ENCODE measurements at regions not wholly inside any gene's neighbourhood (a gene's known extent, or its start where the extent isn't known, plus 50 kb on each side); places are given as distances from the start of the nearest gene placed in this dataset.

- BruUV-seq (replicated peaks) = no TSS peak
- peaks cover 14% of the 10 kb centered on the region for H3K9me3 ChIP-seq (ENCODE audit: low read depth, low read length, poor library complexity, severe bottlenecking)
- no peak for TF ChIP-seq CTCF (conservative IDR thresholded peaks at IDR 0.05; ENCODE audit: low read depth, low read length)
- no peak for TF ChIP-seq EZH2 (IDR thresholded peaks at IDR 0.05; ENCODE audit: borderline replicate concordance, low read depth, low read length, poor library complexity, severe bottlenecking)
- intact Hi-C loops (cut with micrococcal nuclease; ENCODE audit: unreplicated experiment) = no loop called here
- no peaks in the 10 kb centered on the region for H3K4me1 ChIP-seq (ENCODE audit: insufficient read depth, low read length, poor library complexity, severe bottlenecking)
- no peak overlapping the region for H3K4me3 ChIP-seq (ENCODE audit: low read depth, low read length, poor library complexity, severe bottlenecking)
- no peak for DNase-seq (ENCODE audit: low spot score)
- no peak overlapping the region for H3K27ac ChIP-seq (ENCODE audit: low read depth, low read length, poor library complexity, severe bottlenecking)
- ChIA-PET POLR2A (ENCODE audit: low non-redundant PET) (no interaction called here), CTCF (no interaction called here)
- H3K36me3 ChIP-seq (ENCODE audit: insufficient read depth, low read length, poor library complexity, severe bottlenecking) = no peaks in the 10 kb centered on the region
- H3K27me3 ChIP-seq (replicated peaks; ENCODE audit: insufficient read depth, low read depth, low read length, poor library complexity) = no peaks in the 10 kb centered on the region
These were observed 285.1 kb downstream of the HS3ST3A1 start for GRCh38 chr17:13316657-13317056.

GRCh38 chr17:13311306-13311705 is 290.4 kb downstream of the HS3ST3A1 start:
- peaks cover 23% of the 10 kb centered on the region for H3K9me3 ChIP-seq (ENCODE audit: low read depth, low read length, poor library complexity, severe bottlenecking)
- no TSS peak for BruUV-seq (replicated peaks)
- ChIA-PET POLR2A (ENCODE audit: low non-redundant PET) (no interaction called here), CTCF (no interaction called here)
- H3K27ac ChIP-seq (ENCODE audit: low read depth, low read length, poor library complexity, severe bottlenecking) = no peak overlapping the region
- intact Hi-C loops (cut with micrococcal nuclease; ENCODE audit: unreplicated experiment) = no loop called here
- no peaks in the 10 kb centered on the region for H3K36me3 ChIP-seq (ENCODE audit: insufficient read depth, low read length, poor library complexity, severe bottlenecking)
- TF ChIP-seq EZH2 (IDR thresholded peaks at IDR 0.05; ENCODE audit: borderline replicate concordance, low read depth, low read length, poor library complexity, severe bottlenecking) (no peak), CTCF (conservative IDR thresholded peaks at IDR 0.05; ENCODE audit: low read depth, low read length) (no peak)
- no peaks in the 10 kb centered on the region for H3K27me3 ChIP-seq (replicated peaks; ENCODE audit: insufficient read depth, low read depth, low read length, poor library complexity)
- no peak overlapping the region for H3K4me3 ChIP-seq (ENCODE audit: low read depth, low read length, poor library complexity, severe bottlenecking)
- no peaks in the 10 kb centered on the region for H3K4me1 ChIP-seq (ENCODE audit: insufficient read depth, low read length, poor library complexity, severe bottlenecking)
- DNase-seq (ENCODE audit: low spot score) = no peak

- TF ChIP-seq EZH2 (IDR thresholded peaks at IDR 0.05; ENCODE audit: borderline replicate concordance, low read depth, low read length, poor library complexity, severe bottlenecking) = no peak
- no TSS peak for BruUV-seq (replicated peaks)
- CTCF ChIA-PET = no interaction called here
- no peak overlapping the region for H3K4me3 ChIP-seq (ENCODE audit: low read depth, low read length, poor library complexity, severe bottlenecking)
- no peaks in the 10 kb centered on the region for H3K4me1 ChIP-seq (ENCODE audit: insufficient read depth, low read length, poor library complexity, severe bottlenecking)
- DNase-seq (ENCODE audit: low spot score) = no peak
- no peak overlapping the region for H3K27ac ChIP-seq (ENCODE audit: low read depth, low read length, poor library complexity, severe bottlenecking)
- H3K36me3 ChIP-seq (ENCODE audit: insufficient read depth, low read length, poor library complexity, severe bottlenecking) = no peaks in the 10 kb centered on the region
- H3K27me3 ChIP-seq (replicated peaks; ENCODE audit: insufficient read depth, low read depth, low read length, poor library complexity) = no peaks in the 10 kb centered on the region
- POLR2A ChIA-PET (ENCODE audit: low non-redundant PET) = no interaction called here
- intact Hi-C loops (cut with micrococcal nuclease; ENCODE audit: unreplicated experiment) = no loop called here
- H3K9me3 ChIP-seq (ENCODE audit: low read depth, low read length, poor library complexity, severe bottlenecking) = peaks cover 26% of the 10 kb centered on the region
These were observed 290.9 kb downstream of the HS3ST3A1 start for GRCh38 chr17:13310858-13311257.

- Histone ChIP-seq H3K9me3 (ENCODE audit: low read depth, low read length, poor library complexity, severe bottlenecking) (peaks cover 21% of the 10 kb centered on the region), H3K27ac (ENCODE audit: low read depth, low read length, poor library complexity, severe bottlenecking) (no peak overlapping the region), H3K4me3 (ENCODE audit: low read depth, low read length, poor library complexity, severe bottlenecking) (no peak overlapping the region), H3K36me3 (ENCODE audit: insufficient read depth, low read length, poor library complexity, severe bottlenecking) (no peaks in the 10 kb centered on the region), H3K4me1 (ENCODE audit: insufficient read depth, low read length, poor library complexity, severe bottlenecking) (no peaks in the 10 kb centered on the region), H3K27me3 (replicated peaks; ENCODE audit: insufficient read depth, low read depth, low read length, poor library complexity) (no peaks in the 10 kb centered on the region)
- TF ChIP-seq CTCF (conservative IDR thresholded peaks at IDR 0.05; ENCODE audit: low read depth, low read length) (peak; percentile 37), EZH2 (IDR thresholded peaks at IDR 0.05; ENCODE audit: borderline replicate concordance, low read depth, low read length, poor library complexity, severe bottlenecking) (no peak)
- peak; percentile 56 for DNase-seq (ENCODE audit: low spot score)
- ChIA-PET CTCF (no interaction called here), POLR2A (ENCODE audit: low non-redundant PET) (no interaction called here)
- BruUV-seq (replicated peaks) = no TSS peak
- intact Hi-C loops (cut with micrococcal nuclease; ENCODE audit: unreplicated experiment) = no loop called here
These were observed 288.6 kb upstream of the ELAC2 start for GRCh38 chr17:13306310-13306962.

Measured in A673 (cell line).